ENCODE measurements at regions not wholly inside any gene's neighbourhood (a gene's known extent, or its start where the extent isn't known, plus 50 kb on each side); places are given as distances from the start of the nearest gene placed in this dataset.

GRCh38 chr7:131726686-131727085, 170.3 kb upstream of the PODXL start:
- H3K27me3 ChIP-seq (ENCODE audit: insufficient read depth, low read length, poor library complexity, severe bottlenecking), result no peaks in the 10 kb centered on the region
- TF ChIP-seq EZH2phosphoT487 (IDR thresholded peaks at IDR 0.05; ENCODE audit: borderline replicate concordance) (no peak), CTCF (conservative IDR thresholded peaks at IDR 0.05; ENCODE audit: low read length) (no peak)
- H3F3A ChIP-seq (ENCODE audit: low read depth), result no peaks in the 10 kb centered on the region
- no peaks in the 10 kb centered on the region for H3K4me1 ChIP-seq (ENCODE audit: insufficient read depth, low read length, poor library complexity, severe bottlenecking)
- no peaks in the 10 kb centered on the region for H3K36me3 ChIP-seq (ENCODE audit: insufficient read depth, low read length)
- H3K9ac ChIP-seq (ENCODE audit: low read depth, low read length, poor library complexity, severe bottlenecking), result no peak overlapping the region
- no peaks in the 10 kb centered on the region for H4K20me1 ChIP-seq (ENCODE audit: insufficient read depth, low read length, poor library complexity, severe bottlenecking)
- H3K9me3 ChIP-seq (ENCODE audit: insufficient read depth, low read depth, low read length), result no peaks in the 10 kb centered on the region; the same call in 1 of the 2 replicates
- H3K79me2 ChIP-seq (ENCODE audit: insufficient read depth, low read length), result no peaks in the 10 kb centered on the region
- H3K9me2 ChIP-seq (replicated peaks; ENCODE audit: low read depth, low read length), result no peaks in the 10 kb centered on the region
- no peak overlapping the region for H3K4me3 ChIP-seq (ENCODE audit: low read length, poor library complexity, severe bottlenecking)
- no peak overlapping the region for H3K4me2 ChIP-seq (ENCODE audit: low read depth, low read length, poor library complexity, severe bottlenecking)
- no peak overlapping the region for H2AFZ ChIP-seq (ENCODE audit: low read length)

DNA sequence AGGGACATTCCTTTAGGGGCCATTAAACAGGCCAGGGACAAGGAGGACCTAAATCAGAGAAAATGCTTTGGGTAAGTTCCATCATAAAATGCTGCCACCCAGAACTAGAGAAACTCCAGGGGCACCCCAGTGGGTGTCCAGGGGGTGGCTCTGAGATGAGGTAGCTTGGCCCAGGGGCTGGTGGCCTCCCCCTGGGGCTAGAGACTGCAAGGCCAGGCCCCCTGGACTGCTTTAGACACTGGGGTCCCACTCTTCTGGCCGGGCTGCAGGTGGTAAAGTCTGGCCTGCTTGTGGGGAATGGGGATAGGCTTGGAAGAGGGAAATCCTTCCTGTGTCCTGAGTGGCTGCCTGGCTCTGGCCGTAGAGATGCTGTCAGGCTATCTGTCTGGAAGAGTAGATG, 169.6 kb upstream of the PODXL start:
- Histone ChIP-seq H3K36me3 (ENCODE audit: insufficient read depth, low read length) (no peaks in the 10 kb centered on the region), H3K9ac (ENCODE audit: low read depth, low read length, poor library complexity, severe bottlenecking) (no peak overlapping the region), H3K9me3 (ENCODE audit: insufficient read depth, low read depth, low read length) (no peaks in the 10 kb centered on the region; the same call in 1 of the 2 replicates), H3K4me2 (ENCODE audit: low read depth, low read length, poor library complexity, severe bottlenecking) (no peak overlapping the region), H3K4me3 (ENCODE audit: low read length, poor library complexity, severe bottlenecking) (no peak overlapping the region), H3F3A (ENCODE audit: low read depth) (no peaks in the 10 kb centered on the region), H3K4me1 (ENCODE audit: insufficient read depth, low read length, poor library complexity, severe bottlenecking) (no peaks in the 10 kb centered on the region), H3K9me2 (replicated peaks; ENCODE audit: low read depth, low read length) (no peaks in the 10 kb centered on the region), H4K20me1 (ENCODE audit: insufficient read depth, low read length, poor library complexity, severe bottlenecking) (no peaks in the 10 kb centered on the region), H3K27me3 (ENCODE audit: insufficient read depth, low read length, poor library complexity, severe bottlenecking) (no peaks in the 10 kb centered on the region), H2AFZ (ENCODE audit: low read length) (no peak overlapping the region), H3K79me2 (ENCODE audit: insufficient read depth, low read length) (no peaks in the 10 kb centered on the region)
- TF ChIP-seq CTCF (conservative IDR thresholded peaks at IDR 0.05; ENCODE audit: low read length) (no peak), EZH2phosphoT487 (IDR thresholded peaks at IDR 0.05; ENCODE audit: borderline replicate concordance) (no peak)

DNA sequence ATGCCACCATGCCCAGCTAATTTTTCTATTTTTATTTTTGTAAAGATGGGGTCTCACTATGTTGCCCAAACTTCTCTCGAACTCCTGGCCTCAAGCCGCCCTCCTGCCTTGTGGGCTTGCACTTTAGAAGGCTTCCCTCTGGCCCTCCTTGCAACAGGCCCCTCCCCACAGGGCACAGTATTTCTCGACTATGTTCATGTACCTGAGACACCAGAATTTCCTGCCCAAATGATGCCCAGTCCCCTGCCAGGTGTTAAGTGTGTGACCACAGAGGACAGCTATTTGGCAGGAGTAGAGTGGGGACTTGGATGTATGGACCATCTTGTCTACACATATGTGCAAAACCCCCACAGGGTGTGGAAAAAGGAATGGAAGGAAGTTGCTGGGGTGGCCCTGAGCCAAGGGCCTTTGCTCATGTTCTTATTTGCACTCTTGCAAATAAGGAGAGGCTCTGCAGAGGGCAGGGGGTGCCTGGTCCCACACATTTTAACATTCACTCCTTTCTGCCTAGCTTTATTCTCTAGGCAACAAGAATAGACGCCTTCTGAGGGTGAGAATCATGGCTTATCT, 168.4 kb upstream of the PODXL start:
- Histone ChIP-seq H3K27me3 (ENCODE audit: insufficient read depth, low read length, poor library complexity, severe bottlenecking) (no peaks in the 10 kb centered on the region), H3K79me2 (ENCODE audit: insufficient read depth, low read length) (no peaks in the 10 kb centered on the region), H3K9me3 (ENCODE audit: insufficient read depth, low read depth, low read length) (no peaks in the 10 kb centered on the region; the same call in 1 of the 2 replicates), H3K9me2 (replicated peaks; ENCODE audit: low read depth, low read length) (no peaks in the 10 kb centered on the region), H3K4me1 (ENCODE audit: insufficient read depth, low read length, poor library complexity, severe bottlenecking) (no peaks in the 10 kb centered on the region), H2AFZ (ENCODE audit: low read length) (no peak overlapping the region), H4K20me1 (ENCODE audit: insufficient read depth, low read length, poor library complexity, severe bottlenecking) (no peaks in the 10 kb centered on the region), H3K9ac (ENCODE audit: low read depth, low read length, poor library complexity, severe bottlenecking) (no peak overlapping the region), H3K4me3 (ENCODE audit: low read length, poor library complexity, severe bottlenecking) (no peak overlapping the region), H3K36me3 (ENCODE audit: insufficient read depth, low read length) (no peaks in the 10 kb centered on the region), H3F3A (ENCODE audit: low read depth) (no peaks in the 10 kb centered on the region), H3K4me2 (ENCODE audit: low read depth, low read length, poor library complexity, severe bottlenecking) (no peak overlapping the region)
- TF ChIP-seq EZH2phosphoT487 (IDR thresholded peaks at IDR 0.05; ENCODE audit: borderline replicate concordance) (no peak), CTCF (conservative IDR thresholded peaks at IDR 0.05; ENCODE audit: low read length) (no peak)
